Ishikawa (cell line): ENCODE measurements at regions not wholly inside any gene's neighbourhood (a gene's known extent, or its start where the extent isn't known, plus 50 kb on each side); places are given as distances from the start of the nearest gene placed in this dataset.

Experiments used
- CEBPB ChIP-seq: IDR thresholded peaks from 2 replicates; pipeline ENCODE4 v1.6.1; 2012
- CREB1 ChIP-seq: IDR thresholded peaks from 2 replicates; pipeline ENCODE4 v1.6.1; 2012; ENCODE audit warnings: low read depth
- EGR1 ChIP-seq: IDR thresholded peaks from 2 replicates; pipeline ENCODE4 v1.6.1; 2012
- EP300 ChIP-seq: IDR thresholded peaks from 2 replicates; pipeline ENCODE4 v1.6.1; 2012; ENCODE audit warnings: borderline replicate concordance
- FOXM1 ChIP-seq: IDR thresholded peaks from 2 replicates; pipeline ENCODE4 v1.6.1; 2012; ENCODE audit warnings: low read depth, borderline replicate concordance
- MAX ChIP-seq: IDR thresholded peaks from 2 replicates; pipeline ENCODE4 v1.6.1; 2012
- NFIC ChIP-seq: IDR thresholded peaks from 2 replicates; pipeline ENCODE4 v1.6.1; 2012
- RAD21 ChIP-seq: IDR thresholded peaks from 2 replicates; pipeline ENCODE4 v1.6.1; 2012; ENCODE audit warnings: low read depth
- REST ChIP-seq: IDR thresholded peaks from 2 replicates; pipeline ENCODE4 v1.6.1; 2012; ENCODE audit warnings: low read depth, mild to moderate bottlenecking
- TAF1 ChIP-seq: IDR thresholded peaks from 2 replicates; pipeline ENCODE4 v1.6.1; 2012; ENCODE audit warnings: low read depth, mild to moderate bottlenecking
- TCF12 ChIP-seq: IDR thresholded peaks from 2 replicates; pipeline ENCODE4 v1.6.1; 2012; ENCODE audit warnings: low read depth
- TEAD4 ChIP-seq: IDR thresholded peaks from 2 replicates; pipeline ENCODE4 v1.6.1; 2012
- USF1 ChIP-seq: IDR thresholded peaks from 2 replicates; pipeline ENCODE4 v1.6.1; 2012
- YY1 ChIP-seq: IDR thresholded peaks from 2 replicates; pipeline ENCODE4 v1.6.1; 2012; ENCODE audit warnings: low read depth
- ZBTB7A ChIP-seq: IDR thresholded peaks from 2 replicates; pipeline ENCODE4 v1.6.1; 2012; ENCODE audit warnings: low read depth

- no peak for TF ChIP-seq YY1
Observed at GRCh38 chr9:108709126-108709525, 146.7 kb downstream of the ACTL7B start.

- TF ChIP-seq USF1 = no peak
- TF ChIP-seq YY1 = no peak
- TF ChIP-seq FOXM1 = no peak
- no peak for TF ChIP-seq MAX
- TF ChIP-seq REST = no peak
- TF ChIP-seq CEBPB = no peak
- TF ChIP-seq ZBTB7A = no peak
- TF ChIP-seq TAF1 = no peak
- TF ChIP-seq EGR1 = no peak
- no peak for TF ChIP-seq TEAD4
- no peak for TF ChIP-seq EP300
- TF ChIP-seq TCF12 = no peak
- no peak for TF ChIP-seq RAD21
- TF ChIP-seq NFIC = no peak
- TF ChIP-seq CREB1 = no peak
Observed at GRCh38 chr9:108708448-108708847, 147.3 kb downstream of the ACTL7B start.

- TF ChIP-seq RAD21 (no peak), CEBPB (no peak), MAX (no peak), ZBTB7A (no peak), TAF1 (no peak), EP300 (no peak), NFIC (no peak), TEAD4 (no peak), REST (no peak), CREB1 (no peak), TCF12 (no peak)
Observed at GRCh38 chr9:108707120-108707519, 148.7 kb downstream of the ACTL7B start.

- no peak for TF ChIP-seq CEBPB
- TF ChIP-seq YY1 = no peak
- no peak for TF ChIP-seq CREB1
- no peak for TF ChIP-seq ZBTB7A
- no peak for TF ChIP-seq FOXM1
- no peak for TF ChIP-seq USF1
- no peak for TF ChIP-seq EP300
- TF ChIP-seq MAX = no peak
- TF ChIP-seq TEAD4 = no peak
- no peak for TF ChIP-seq NFIC
- TF ChIP-seq RAD21 = no peak
- TF ChIP-seq TCF12 = no peak
- no peak for TF ChIP-seq REST
- TF ChIP-seq TAF1 = no peak
- no peak for TF ChIP-seq EGR1
Observed at GRCh38 chr9:108704156-108704852, 151.5 kb downstream of the ACTL7B start.
